ENCODE measurements at regions not wholly inside any gene's neighbourhood (a gene's known extent, or its start where the extent isn't known, plus 50 kb on each side); places are given as distances from the start of the nearest gene placed in this dataset.

- TF ChIP-seq CTCF (IDR thresholded peaks at IDR 0.05) = no peak
Measured at GRCh38 chr9:19976226-19976625, 187.4 kb upstream of the SLC24A2 start.

DNA sequence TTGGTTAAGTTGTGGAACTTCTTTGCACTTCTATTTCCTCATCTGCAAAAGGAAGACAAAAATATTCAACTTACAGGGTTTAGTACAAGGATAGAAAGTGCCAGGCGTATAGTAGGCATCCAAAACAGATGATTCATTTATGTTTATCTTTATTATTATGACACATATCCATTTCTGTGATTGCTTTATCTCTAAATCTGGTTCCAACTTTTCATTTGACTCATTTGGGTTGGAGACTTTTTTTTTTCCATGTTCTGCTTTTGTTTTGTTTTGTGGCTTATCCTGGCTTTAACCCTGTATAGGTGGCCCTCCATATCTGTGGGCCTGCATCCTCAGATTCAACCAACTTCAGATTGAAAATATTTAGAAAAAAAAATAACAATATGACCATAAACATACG lies 186.7 kb upstream of the SLC24A2 start:
- TF ChIP-seq CTCF (IDR thresholded peaks at IDR 0.05) = no peak

- TF ChIP-seq CTCF (IDR thresholded peaks at IDR 0.05) = no peak
Measured at GRCh38 chr9:19969721-19970120, 180.9 kb upstream of the SLC24A2 start.

- no peak for TF ChIP-seq CTCF (IDR thresholded peaks at IDR 0.05)
Measured at GRCh38 chr9:19967888-19968459, 179.1 kb upstream of the SLC24A2 start.

DNA sequence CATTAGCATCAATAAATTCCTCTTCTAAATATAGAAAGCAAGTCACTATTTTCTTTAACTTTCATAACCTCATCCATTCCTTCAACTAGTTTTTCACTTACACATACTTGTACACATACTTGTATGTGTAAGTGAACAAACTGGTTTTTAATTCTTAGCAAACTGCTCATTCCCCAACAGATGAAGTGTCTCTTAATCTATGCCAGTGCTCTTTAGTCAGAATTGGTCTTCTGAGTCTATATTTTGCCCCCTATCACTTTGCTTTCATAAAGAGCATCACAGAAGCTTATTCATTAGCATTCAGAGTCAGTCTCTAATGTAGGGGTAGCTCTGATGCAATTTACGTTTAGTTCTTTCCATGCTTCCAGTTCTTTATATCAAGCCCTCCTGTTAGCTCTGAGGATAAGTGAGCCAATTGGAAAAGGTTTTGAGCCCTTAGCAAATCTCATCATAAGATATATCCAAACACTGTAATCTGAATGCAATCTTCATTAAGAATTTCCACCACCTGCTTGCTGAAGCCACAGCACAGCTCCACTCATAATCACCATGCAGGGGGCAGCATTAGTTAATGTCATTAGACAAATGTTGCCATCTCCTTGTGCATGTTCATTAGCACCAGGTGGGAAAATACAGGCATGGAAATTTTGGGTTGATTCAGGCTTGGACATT lies 178.5 kb upstream of the SLC24A2 start:
- TF ChIP-seq CTCF (IDR thresholded peaks at IDR 0.05) = no peak

DNA sequence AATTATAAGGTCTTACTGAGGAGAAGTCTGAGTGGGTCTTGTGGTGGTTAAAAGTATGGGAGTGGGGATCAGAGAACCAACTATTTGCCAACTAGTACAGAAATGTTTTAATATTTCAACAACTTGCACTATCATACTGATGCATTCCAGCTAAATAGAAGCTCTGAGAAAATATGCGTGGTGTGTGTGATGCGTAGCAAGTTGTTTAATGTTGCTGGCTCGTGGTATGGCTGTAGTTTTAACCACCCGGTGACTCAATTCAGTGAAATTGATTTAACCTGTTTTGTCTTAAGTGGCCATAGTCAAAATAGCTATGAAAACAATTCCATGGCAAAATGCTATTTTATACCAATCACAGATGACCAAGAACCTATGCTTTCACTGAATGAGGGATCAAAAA lies 176.5 kb upstream of the SLC24A2 start:
- no peak for TF ChIP-seq CTCF (IDR thresholded peaks at IDR 0.05)

DNA sequence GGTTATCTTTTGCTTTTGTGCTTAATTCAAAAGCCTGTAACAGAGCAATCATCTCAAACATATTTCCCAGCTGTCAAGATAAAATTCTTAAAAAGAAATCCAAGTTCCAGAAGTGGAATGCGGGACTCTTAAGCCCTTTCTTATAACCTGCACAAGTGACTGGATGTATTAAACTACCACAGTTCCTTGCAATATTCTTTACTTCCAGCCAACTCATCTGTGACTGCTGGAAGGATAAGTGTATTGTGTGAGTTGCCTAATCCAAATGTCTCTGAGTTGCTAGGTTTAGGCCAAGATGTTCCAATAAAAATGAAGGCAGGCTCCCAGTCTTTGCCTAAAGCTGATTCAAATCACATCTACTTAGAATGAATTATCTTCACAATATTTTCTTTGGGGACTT lies 159.2 kb upstream of the SLC24A2 start:
- no peak for TF ChIP-seq CTCF (IDR thresholded peaks at IDR 0.05)
